ENCODE measurements at regions not wholly inside any gene's neighbourhood (a gene's known extent, or its start where the extent isn't known, plus 50 kb on each side); places are given as distances from the start of the nearest gene placed in this dataset.

DNA sequence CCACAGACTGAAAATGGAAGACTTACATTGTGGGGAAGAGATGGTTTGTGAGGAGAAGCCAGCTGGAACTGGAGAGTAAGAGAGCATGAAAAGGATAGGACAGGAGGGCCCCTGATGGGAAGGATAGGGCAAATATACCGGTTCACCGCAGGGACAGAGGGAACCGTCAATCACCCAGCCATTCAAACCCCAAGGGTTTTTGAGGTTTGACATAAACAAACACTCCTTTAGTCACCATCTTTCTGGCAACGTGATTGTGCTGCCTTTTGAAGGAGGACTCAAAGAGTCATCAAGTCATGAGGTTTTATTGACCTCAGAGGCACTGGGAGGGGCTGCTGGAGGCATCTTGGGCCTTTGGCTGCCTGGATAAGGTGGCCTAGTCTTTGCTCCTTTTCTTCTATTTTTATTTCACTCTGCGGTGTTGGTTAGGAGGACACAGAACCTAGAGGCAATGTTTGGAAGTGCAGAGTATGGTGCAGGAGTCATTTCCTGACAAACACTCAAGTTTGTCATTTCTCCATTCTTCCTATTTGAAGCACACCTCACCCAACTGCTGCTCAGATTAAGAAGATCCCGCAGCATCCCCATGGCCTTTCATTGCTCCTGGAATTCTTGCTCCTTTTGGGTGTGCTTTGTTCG lies 487.3 kb upstream of the SPRED2 start:
- H3K36me3 ChIP-seq (ENCODE audit: insufficient read depth, low read length), result no peaks in the 10 kb centered on the region
- H3K27me3 Mint-ChIP-seq, result no peaks in the 10 kb centered on the region
- no peaks in the 10 kb centered on the region for H3K4me1 ChIP-seq (ENCODE audit: insufficient read depth, low read length)
- no peaks in the 10 kb centered on the region for H3K36me3 Mint-ChIP-seq
- H3K27me3 ChIP-seq (ENCODE audit: insufficient read depth, low read length), result no peaks in the 10 kb centered on the region
- peaks cover 0 to 3% of the 10 kb centered on the region in 2 donors for H3K9me3 ChIP-seq (ENCODE audit: control insufficient read depth in 1 of 2, low read length in 2 of 2)
- DNase-seq, result no peak
- no peak overlapping the region for H3K27ac Mint-ChIP-seq
- H3K9me3 Mint-ChIP-seq, result peaks cover 0 to 9% (median under 1%) of the 10 kb centered on the region in 8 donors
- intact Hi-C loops (cut with micrococcal nuclease), result no loop called here
- H3K4me3 Mint-ChIP-seq, result no peak overlapping the region
- ChIA-PET POLR2A (ENCODE audit: partially characterized antibody) (no interaction called here), CTCF (ENCODE audit: partially characterized antibody) (no interaction called here)
- H3K27ac ChIP-seq (ENCODE audit: low read depth, low read length), result no peak overlapping the region
- H3K4me3 ChIP-seq (ENCODE audit: low read length in 2 of 2), result no peak overlapping the region
- no peaks in the 10 kb centered on the region for H3K4me1 Mint-ChIP-seq

DNA sequence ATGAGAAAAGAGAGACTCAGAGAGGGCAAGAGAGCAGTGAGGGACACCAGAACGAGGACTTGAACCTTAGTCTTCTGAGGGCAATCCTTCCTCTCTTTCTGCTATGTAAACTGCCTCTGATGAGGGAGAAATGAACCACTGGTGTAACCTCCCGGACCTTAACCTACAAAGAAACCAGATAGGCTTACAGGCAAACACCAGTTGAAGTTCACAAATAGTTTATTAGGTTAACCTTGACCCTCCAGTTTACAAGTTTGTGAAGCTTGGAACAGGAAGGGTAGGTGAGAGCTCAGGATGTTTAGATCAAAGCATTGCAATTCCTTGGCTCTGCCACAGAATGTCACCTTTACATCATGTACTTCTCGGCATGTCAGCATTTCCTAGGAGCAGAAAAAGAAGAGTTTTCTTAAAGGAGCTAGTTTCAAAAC lies 486.4 kb upstream of the SPRED2 start:
- ChIA-PET POLR2A (ENCODE audit: partially characterized antibody) (no interaction called here), CTCF (ENCODE audit: partially characterized antibody) (no interaction called here)
- H3K4me3 Mint-ChIP-seq, result no peak overlapping the region
- H3K9me3 Mint-ChIP-seq, result peaks cover 0 to 9% (median under 1%) of the 10 kb centered on the region in 8 donors
- H3K27ac Mint-ChIP-seq, result no peak overlapping the region
- no peak for DNase-seq
- H3K36me3 ChIP-seq (ENCODE audit: insufficient read depth, low read length), result no peaks in the 10 kb centered on the region
- H3K27ac ChIP-seq (ENCODE audit: low read depth, low read length), result no peak overlapping the region
- no peaks in the 10 kb centered on the region for H3K27me3 Mint-ChIP-seq
- H3K9me3 ChIP-seq (ENCODE audit: control insufficient read depth in 1 of 2, low read length in 2 of 2), result peaks cover 0 to 3% of the 10 kb centered on the region in 2 donors
- H3K27me3 ChIP-seq (ENCODE audit: insufficient read depth, low read length), result no peaks in the 10 kb centered on the region
- intact Hi-C loops (cut with micrococcal nuclease), result no loop called here
- H3K4me1 ChIP-seq (ENCODE audit: insufficient read depth, low read length), result no peaks in the 10 kb centered on the region
- no peaks in the 10 kb centered on the region for H3K4me1 Mint-ChIP-seq
- H3K36me3 Mint-ChIP-seq, result no peaks in the 10 kb centered on the region
- H3K4me3 ChIP-seq (ENCODE audit: low read length in 2 of 2), result no peak overlapping the region

DNA sequence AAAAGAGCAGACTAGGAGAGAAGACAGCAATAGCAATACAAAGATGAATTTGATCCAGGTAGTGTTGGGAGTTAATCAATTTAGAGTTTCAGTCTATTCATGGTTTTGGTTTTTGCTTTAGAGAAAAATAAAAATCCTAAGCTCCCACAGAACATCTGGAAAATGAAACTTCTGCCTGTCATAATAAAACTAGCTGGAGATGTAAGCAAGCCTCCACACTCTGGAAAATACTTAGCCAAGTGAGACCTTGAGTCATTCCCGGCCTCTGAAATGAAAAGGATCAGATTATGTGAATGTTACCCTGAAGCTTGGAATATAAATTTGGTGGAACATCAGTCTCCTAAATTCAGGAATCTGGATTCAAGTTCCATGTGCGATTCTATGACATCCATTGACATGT lies 485.6 kb upstream of the SPRED2 start:
- no peak overlapping the region for H3K4me3 ChIP-seq (ENCODE audit: low read length in 2 of 2)
- CTCF ChIA-PET (ENCODE audit: partially characterized antibody), result no interaction called here
- Mint-ChIP-seq H3K9me3 (peaks cover 0 to 4% (median 0%) of the 10 kb centered on the region in 8 donors), H3K27me3 (no peaks in the 10 kb centered on the region), H3K4me1 (no peaks in the 10 kb centered on the region), H3K27ac (no peak overlapping the region), H3K36me3 (no peaks in the 10 kb centered on the region), H3K4me3 (no peak overlapping the region)
- POLR2A ChIA-PET (ENCODE audit: partially characterized antibody), result no interaction called here
- no peaks in the 10 kb centered on the region for H3K27me3 ChIP-seq (ENCODE audit: insufficient read depth, low read length)
- intact Hi-C loops (cut with micrococcal nuclease), result no loop called here
- no peak overlapping the region for H3K27ac ChIP-seq (ENCODE audit: low read depth, low read length)
- no peaks in the 10 kb centered on the region for H3K36me3 ChIP-seq (ENCODE audit: insufficient read depth, low read length)
- no peaks in the 10 kb centered on the region for H3K4me1 ChIP-seq (ENCODE audit: insufficient read depth, low read length)
- peaks cover 0 to 3% of the 10 kb centered on the region in 2 donors for H3K9me3 ChIP-seq (ENCODE audit: control insufficient read depth in 1 of 2, low read length in 2 of 2)
- DNase-seq, result no peak

DNA sequence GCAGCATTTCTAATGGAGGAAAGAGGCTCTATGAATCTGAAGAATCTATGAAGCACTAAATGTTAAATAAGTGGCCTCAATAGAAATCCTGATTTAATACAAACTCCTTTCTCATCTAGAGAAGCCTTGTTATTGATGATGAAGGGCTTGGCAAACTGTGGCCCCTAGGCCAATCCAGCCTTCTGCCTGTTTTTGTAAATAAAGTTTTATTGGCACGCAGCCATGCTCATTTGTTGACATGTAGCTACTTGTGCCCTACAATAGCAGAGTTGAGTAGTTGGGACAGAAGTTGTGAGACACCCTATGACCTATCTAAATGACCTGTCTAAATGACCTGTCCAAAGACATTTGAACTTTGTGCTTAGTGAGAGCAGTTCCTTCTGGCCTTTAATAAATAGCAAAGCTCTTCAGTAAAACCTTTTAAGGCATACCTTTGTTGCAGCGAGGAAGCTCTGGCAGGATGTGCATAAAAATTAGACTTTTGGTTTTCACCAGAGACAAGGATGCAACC lies 484.4 kb upstream of the SPRED2 start:
- Mint-ChIP-seq H3K36me3 (no peaks in the 10 kb centered on the region), H3K27ac (no peak overlapping the region), H3K27me3 (no peaks in the 10 kb centered on the region), H3K4me1 (no peaks in the 10 kb centered on the region), H3K4me3 (no peak overlapping the region), H3K9me3 (peaks cover 0 to 4% (median 0%) of the 10 kb centered on the region in 8 donors)
- POLR2A ChIA-PET (ENCODE audit: partially characterized antibody), result no interaction called here
- no peak overlapping the region for H3K27ac ChIP-seq (ENCODE audit: low read depth, low read length)
- H3K36me3 ChIP-seq (ENCODE audit: insufficient read depth, low read length), result no peaks in the 10 kb centered on the region
- no peaks in the 10 kb centered on the region for H3K4me1 ChIP-seq (ENCODE audit: insufficient read depth, low read length)
- H3K4me3 ChIP-seq (ENCODE audit: low read length in 2 of 2), result no peak overlapping the region
- intact Hi-C loops (cut with micrococcal nuclease), result no loop called here
- no peak for DNase-seq
- H3K27me3 ChIP-seq (ENCODE audit: insufficient read depth, low read length), result no peaks in the 10 kb centered on the region
- CTCF ChIA-PET (ENCODE audit: partially characterized antibody), result no interaction called here
- H3K9me3 ChIP-seq (ENCODE audit: control insufficient read depth in 1 of 2, low read length in 2 of 2), result peaks cover 0 to 3% of the 10 kb centered on the region in 2 donors

DNA sequence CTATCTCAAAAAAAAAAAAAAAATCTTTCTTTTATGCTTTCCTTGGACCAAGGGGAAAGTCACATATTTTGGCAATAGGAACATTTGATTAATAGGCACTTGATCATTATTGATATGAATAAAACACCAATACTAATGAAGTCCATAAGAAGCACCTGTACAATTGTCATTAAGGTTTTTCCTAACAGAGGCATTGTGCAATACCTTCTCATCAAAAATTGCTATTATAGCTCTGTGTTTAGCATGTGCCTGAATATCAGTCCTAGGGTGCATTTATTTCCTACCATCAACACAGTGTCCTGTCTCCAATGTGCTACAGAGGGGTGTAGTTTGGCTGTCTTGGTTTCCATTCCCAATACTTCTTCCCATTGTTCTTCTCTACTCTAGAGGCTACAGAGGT lies 483.8 kb upstream of the SPRED2 start:
- H3K4me1 ChIP-seq (ENCODE audit: insufficient read depth, low read length), result no peaks in the 10 kb centered on the region
- Mint-ChIP-seq H3K27ac (no peak overlapping the region), H3K27me3 (no peaks in the 10 kb centered on the region), H3K36me3 (no peaks in the 10 kb centered on the region), H3K4me3 (no peak overlapping the region), H3K9me3 (peaks cover 0 to 4% (median 0%) of the 10 kb centered on the region in 8 donors), H3K4me1 (no peaks in the 10 kb centered on the region)
- intact Hi-C loops (cut with micrococcal nuclease), result no loop called here
- no peak for DNase-seq
- H3K4me3 ChIP-seq (ENCODE audit: low read length in 2 of 2), result no peak overlapping the region
- H3K27me3 ChIP-seq (ENCODE audit: insufficient read depth, low read length), result no peaks in the 10 kb centered on the region
- H3K9me3 ChIP-seq (ENCODE audit: control insufficient read depth in 1 of 2, low read length in 2 of 2), result peaks cover 0 to 3% of the 10 kb centered on the region in 2 donors
- CTCF ChIA-PET (ENCODE audit: partially characterized antibody), result no interaction called here
- no peaks in the 10 kb centered on the region for H3K36me3 ChIP-seq (ENCODE audit: insufficient read depth, low read length)
- H3K27ac ChIP-seq (ENCODE audit: low read depth, low read length), result no peak overlapping the region
- POLR2A ChIA-PET (ENCODE audit: partially characterized antibody), result no interaction called here

DNA sequence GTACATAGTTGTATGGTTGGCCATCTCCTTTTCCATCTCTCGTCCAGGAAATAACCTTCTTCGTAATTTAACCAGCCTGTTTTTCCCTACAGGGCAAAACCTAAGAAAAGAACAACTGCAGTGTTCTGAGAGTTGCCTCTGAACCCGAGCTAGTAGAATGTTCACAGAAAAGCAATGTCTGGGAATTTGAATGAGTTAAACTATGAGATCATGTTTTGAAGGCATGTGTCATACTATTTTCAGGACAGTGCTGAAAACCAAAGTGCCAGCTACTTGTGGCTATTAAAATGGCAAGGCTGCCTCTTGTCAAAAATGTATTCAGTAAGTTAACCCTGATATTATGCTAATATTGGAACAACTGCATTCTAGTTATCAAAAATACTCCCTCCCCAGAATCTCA lies 482.9 kb upstream of the SPRED2 start:
- no peak overlapping the region for H3K4me3 Mint-ChIP-seq
- H3K4me3 ChIP-seq (ENCODE audit: low read length in 2 of 2), result no peak overlapping the region
- intact Hi-C loops (cut with micrococcal nuclease), result no loop called here
- H3K9me3 Mint-ChIP-seq, result peaks cover 0 to 4% (median 0%) of the 10 kb centered on the region in 8 donors
- POLR2A ChIA-PET (ENCODE audit: partially characterized antibody), result no interaction called here
- no peaks in the 10 kb centered on the region for H3K27me3 ChIP-seq (ENCODE audit: insufficient read depth, low read length)
- no peak for DNase-seq
- no peaks in the 10 kb centered on the region for H3K36me3 Mint-ChIP-seq
- H3K27ac Mint-ChIP-seq, result no peak overlapping the region
- no peaks in the 10 kb centered on the region for H3K4me1 Mint-ChIP-seq
- H3K27ac ChIP-seq (ENCODE audit: low read depth, low read length), result no peak overlapping the region
- CTCF ChIA-PET (ENCODE audit: partially characterized antibody), result no interaction called here
- H3K9me3 ChIP-seq (ENCODE audit: control insufficient read depth in 1 of 2, low read length in 2 of 2), result peaks cover 0 to 3% of the 10 kb centered on the region in 2 donors
- H3K27me3 Mint-ChIP-seq, result no peaks in the 10 kb centered on the region
- no peaks in the 10 kb centered on the region for H3K4me1 ChIP-seq (ENCODE audit: insufficient read depth, low read length)
- H3K36me3 ChIP-seq (ENCODE audit: insufficient read depth, low read length), result no peaks in the 10 kb centered on the region

DNA sequence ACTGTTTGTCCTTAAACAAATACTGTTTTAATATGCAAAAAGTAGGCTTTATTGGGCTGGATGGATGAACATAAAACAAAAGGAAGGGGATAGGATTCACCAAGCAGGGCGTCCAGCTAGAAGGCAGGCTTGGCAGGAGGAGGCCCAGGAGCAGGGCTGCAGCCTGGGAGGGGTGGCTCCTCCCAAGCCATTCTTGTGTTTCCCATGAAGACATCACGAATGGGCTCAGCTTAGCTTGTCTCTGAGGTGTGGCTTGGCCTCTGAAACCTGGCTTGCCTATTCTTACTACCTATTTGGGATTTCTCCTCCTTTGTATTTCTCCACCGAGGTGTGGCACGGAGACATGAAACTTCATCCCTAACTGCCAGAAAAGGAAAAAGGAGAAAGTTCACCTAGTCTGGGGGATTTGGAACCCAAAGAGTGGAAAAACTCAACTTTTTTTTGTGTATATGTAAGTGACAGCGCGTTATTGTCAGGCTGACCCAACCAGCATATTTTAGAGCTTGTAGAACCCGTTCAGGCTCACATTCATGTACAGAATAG lies 481.9 kb upstream of the SPRED2 start:
- no peak for DNase-seq
- Mint-ChIP-seq H3K36me3 (no peaks in the 10 kb centered on the region), H3K27me3 (no peaks in the 10 kb centered on the region), H3K27ac (no peak overlapping the region), H3K9me3 (peaks cover 0 to 1% (median 0%) of the 10 kb centered on the region in 8 donors), H3K4me3 (no peak overlapping the region), H3K4me1 (no peaks in the 10 kb centered on the region)
- Histone ChIP-seq H3K4me3 (ENCODE audit: low read length in 2 of 2) (no peak overlapping the region), H3K4me1 (ENCODE audit: insufficient read depth, low read length) (no peaks in the 10 kb centered on the region), H3K27me3 (ENCODE audit: insufficient read depth, low read length) (no peaks in the 10 kb centered on the region), H3K27ac (ENCODE audit: low read depth, low read length) (no peak overlapping the region), H3K9me3 (ENCODE audit: control insufficient read depth in 1 of 2, low read length in 2 of 2) (peaks cover 0 to 3% of the 10 kb centered on the region in 2 donors), H3K36me3 (ENCODE audit: insufficient read depth, low read length) (no peaks in the 10 kb centered on the region)
- intact Hi-C loops (cut with micrococcal nuclease), result no loop called here
- CTCF ChIA-PET (ENCODE audit: partially characterized antibody), result no interaction called here
- POLR2A ChIA-PET (ENCODE audit: partially characterized antibody), result no interaction called here

Data from CD4-positive, alpha-beta memory T cell (primary cell).